Gastroesophageal sphincter (tissue), 4 donors: ENCODE measurements at regions not wholly inside any gene's neighbourhood (a gene's known extent, or its start where the extent isn't known, plus 50 kb on each side); places are given as distances from the start of the nearest gene placed in this dataset.
A peak's percentile ranks its signal among the peaks of the same experiment; 100 is the strongest.

Experiments
- ATAC-seq: fragments of 150-250 bp; one replicate; pipeline ENCODE4 v1.9.1; 2016; ENCODE audit warnings: mild to moderate bottlenecking, moderate library complexity
- H3K27ac ChIP-seq, 4 donors: fragments of 200-600 bp; sonication (generic) in 3 of 4; 1 replicate in 3 of 4; 2 replicates in 1 of 4; pipeline ENCODE4 v1.5.1; 2016 to 2019
- H3K27me3 ChIP-seq: fragments of 200-600 bp; sonication (generic); one replicate; pipeline ENCODE4 v1.5.1; 2019
- H3K36me3 ChIP-seq, 2 donors: fragments of 200-600 bp; sonication (generic); one replicate each; pipeline ENCODE4 v1.5.1; 2019; ENCODE audit warnings: control low read depth in 1 of 2
- H3K4me1 ChIP-seq, 3 donors: fragments of 200-600 bp; sonication (generic); 1 replicate in 2 of 3; 2 replicates in 1 of 3; pipeline ENCODE4 v1.5.1; 2016 to 2019; ENCODE audit warnings: control low read depth in 2 of 3
- H3K4me3 ChIP-seq, 2 donors: fragments of 200-600 bp; sonication (generic); one replicate each; pipeline ENCODE4 v1.5.1; 2019; ENCODE audit warnings: mild to moderate bottlenecking in 1 of 2, moderate library complexity in 1 of 2
- H3K9me3 ChIP-seq, 3 donors: fragments of 200-600 bp; sonication (generic); one replicate each; pipeline ENCODE4 v1.5.1; 2017 to 2019; ENCODE audit warnings: control low read depth in 2 of 3
- EP300 ChIP-seq: sonication (generic); formaldehyde crosslinking; IDR thresholded peaks from one replicate; pipeline ENCODE4 v1.6.1; 2017; ENCODE audit warnings: antibody characterized with exemption, mild to moderate bottlenecking
- POLR2A ChIP-seq, 2 donors: fragments of 450-650 bp; IDR thresholded peaks; one replicate each; pipeline ENCODE4 v1.6.1; 2017; ENCODE audit warnings: antibody characterized with exemption in 2 of 2, mild to moderate bottlenecking in 2 of 2, moderate library complexity in 1 of 2
- POLR2AphosphoS5 ChIP-seq: sonication (generic); formaldehyde crosslinking; IDR thresholded peaks from one replicate; pipeline ENCODE4 v1.6.1; 2017; ENCODE audit warnings: antibody characterized with exemption
- WGBS, 2 donors: methylation state at CpG; one replicate each; pipeline ENCODE4 v1.1.5; 2018; ENCODE audit warnings: low coverage in 1 of 2; 5-methylcytosine and 5-hydroxymethylcytosine counted together
- TF ChIP-seq, protein P1 (sequence below), 4 experiments: fragments of 200-600 bp in 2 of 4; fragments of 450-650 bp in 2 of 4; sonication (generic) in 1 of 4; IDR thresholded peaks; one replicate each; pipeline ENCODE4 v1.5.1; 2017 to 2019; ENCODE audit warnings: antibody characterized with exemption in 4 of 4, mild to moderate bottlenecking in 2 of 4, moderate library complexity in 2 of 4

DNA sequence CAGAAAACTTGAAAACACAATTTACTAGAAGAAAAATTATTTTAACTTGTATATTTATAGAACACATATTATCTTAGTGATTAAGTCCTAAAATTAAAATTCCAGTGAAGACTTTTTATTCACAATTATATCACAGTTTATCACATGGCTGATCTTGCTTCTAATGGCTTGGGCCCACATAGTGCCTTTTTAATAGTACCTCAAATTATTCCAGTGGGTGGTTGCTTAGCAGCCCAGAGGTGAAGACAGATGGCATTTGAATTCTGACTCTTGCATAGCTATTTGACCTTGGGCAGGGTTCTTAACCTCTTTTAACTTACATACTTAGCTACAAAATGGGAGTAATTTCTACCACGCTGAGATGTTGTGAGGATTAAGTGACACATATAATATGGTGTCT lies 214.7 kb upstream of the SGO1 start:
- H3K27ac ChIP-seq = peak overlapping the region in 1 of 4 donors; percentile 16
- H3K4me1 ChIP-seq = peaks cover 0 to 40% (median 1%) of the 10 kb centered on the region in 3 donors
- H3K36me3 ChIP-seq = no peaks in the 10 kb centered on the region
- no peaks in the 10 kb centered on the region for H3K9me3 ChIP-seq
- WGBS, 2 donors = 53 to 64% methylated on average over 1 of the region's 1 CpG
- no peak overlapping the region for H3K4me3 ChIP-seq
- no peaks in the 10 kb centered on the region for H3K27me3 ChIP-seq
- TF ChIP-seq POLR2A (IDR thresholded peaks at IDR 0.05) (no peak), EP300 (no peak), POLR2AphosphoS5 (no peak)
- TF ChIP-seq, protein P1, sequence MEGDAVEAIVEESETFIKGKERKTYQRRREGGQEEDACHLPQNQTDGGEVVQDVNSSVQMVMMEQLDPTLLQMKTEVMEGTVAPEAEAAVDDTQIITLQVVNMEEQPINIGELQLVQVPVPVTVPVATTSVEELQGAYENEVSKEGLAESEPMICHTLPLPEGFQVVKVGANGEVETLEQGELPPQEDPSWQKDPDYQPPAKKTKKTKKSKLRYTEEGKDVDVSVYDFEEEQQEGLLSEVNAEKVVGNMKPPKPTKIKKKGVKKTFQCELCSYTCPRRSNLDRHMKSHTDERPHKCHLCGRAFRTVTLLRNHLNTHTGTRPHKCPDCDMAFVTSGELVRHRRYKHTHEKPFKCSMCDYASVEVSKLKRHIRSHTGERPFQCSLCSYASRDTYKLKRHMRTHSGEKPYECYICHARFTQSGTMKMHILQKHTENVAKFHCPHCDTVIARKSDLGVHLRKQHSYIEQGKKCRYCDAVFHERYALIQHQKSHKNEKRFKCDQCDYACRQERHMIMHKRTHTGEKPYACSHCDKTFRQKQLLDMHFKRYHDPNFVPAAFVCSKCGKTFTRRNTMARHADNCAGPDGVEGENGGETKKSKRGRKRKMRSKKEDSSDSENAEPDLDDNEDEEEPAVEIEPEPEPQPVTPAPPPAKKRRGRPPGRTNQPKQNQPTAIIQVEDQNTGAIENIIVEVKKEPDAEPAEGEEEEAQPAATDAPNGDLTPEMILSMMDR (IDR thresholded peaks at IDR 0.05) = no peak
- ATAC-seq = no peak

DNA sequence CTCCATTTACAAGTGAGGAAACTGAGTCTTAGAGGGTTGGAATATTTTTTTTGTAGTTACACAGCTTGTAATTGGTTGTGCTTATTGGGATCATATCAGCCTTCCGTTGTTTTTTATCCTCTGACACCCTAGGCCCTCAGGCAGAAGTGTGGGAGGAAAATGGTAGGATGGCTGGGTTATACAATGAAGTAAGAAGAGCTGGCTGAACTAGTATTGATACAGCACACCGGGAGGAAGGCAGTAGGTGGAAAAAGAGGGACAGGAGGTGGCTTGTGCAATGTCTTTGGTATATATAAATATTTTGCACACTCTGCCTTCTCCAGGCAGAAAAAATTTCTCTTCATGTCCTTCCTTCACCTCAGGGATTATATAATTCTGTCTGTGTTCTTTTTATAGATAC lies 214.3 kb upstream of the SGO1 start:
- WGBS, 2 donors = 44 to 51% methylated on average over 2 of the region's 2 CpGs
- ATAC-seq = no peak

DNA sequence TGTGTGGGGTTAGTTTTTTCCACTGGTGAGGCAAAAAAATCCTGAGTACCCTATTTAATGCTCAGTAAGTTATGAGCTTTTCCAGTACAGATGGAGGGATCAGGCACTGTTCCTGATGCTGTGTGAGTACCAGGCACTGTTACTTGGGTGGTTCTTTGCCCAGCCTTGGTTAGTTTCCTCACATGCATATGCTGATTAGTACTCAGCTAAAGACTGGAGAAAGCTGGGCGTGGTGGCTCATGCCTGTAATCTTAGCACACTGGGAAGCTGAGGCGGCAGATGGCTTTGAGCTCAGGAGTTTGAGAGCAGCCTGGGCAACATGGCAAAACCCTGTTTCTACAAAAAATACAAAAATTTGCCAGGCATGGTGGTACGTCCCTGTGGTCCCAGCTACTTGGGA lies 210.3 kb upstream of the SGO1 start:
- ATAC-seq = no peak
- Histone ChIP-seq H3K9me3 (no peaks in the 10 kb centered on the region), H3K4me1 (peaks cover 0 to 30% (median 3%) of the 10 kb centered on the region in 3 donors), H3K4me3 (no peak overlapping the region), H3K27ac (no peak overlapping the region), H3K27me3 (no peaks in the 10 kb centered on the region), H3K36me3 (no peaks in the 10 kb centered on the region)
- TF ChIP-seq POLR2A (IDR thresholded peaks at IDR 0.05) (no peak), EP300 (no peak), POLR2AphosphoS5 (no peak)
- TF ChIP-seq, protein P1 (IDR thresholded peaks at IDR 0.05) = no peak
- 80 to 88% methylated on average over 1 to 3 of the region's 3 CpGs for WGBS, 2 donors

More for the DNA sequence above, 214.3 kb upstream of the SGO1 start:
- H3K36me3 ChIP-seq = no peaks in the 10 kb centered on the region
- H3K9me3 ChIP-seq = no peaks in the 10 kb centered on the region
- TF ChIP-seq EP300 (no peak), POLR2AphosphoS5 (no peak), POLR2A (IDR thresholded peaks at IDR 0.05) (no peak)
- TF ChIP-seq, protein P1 (IDR thresholded peaks at IDR 0.05) = no peak
- no peak overlapping the region for H3K4me3 ChIP-seq
- no peak overlapping the region for H3K27ac ChIP-seq
- H3K4me1 ChIP-seq = peaks cover 0 to 41% (median 3%) of the 10 kb centered on the region in 3 donors
- no peaks in the 10 kb centered on the region for H3K27me3 ChIP-seq

DNA sequence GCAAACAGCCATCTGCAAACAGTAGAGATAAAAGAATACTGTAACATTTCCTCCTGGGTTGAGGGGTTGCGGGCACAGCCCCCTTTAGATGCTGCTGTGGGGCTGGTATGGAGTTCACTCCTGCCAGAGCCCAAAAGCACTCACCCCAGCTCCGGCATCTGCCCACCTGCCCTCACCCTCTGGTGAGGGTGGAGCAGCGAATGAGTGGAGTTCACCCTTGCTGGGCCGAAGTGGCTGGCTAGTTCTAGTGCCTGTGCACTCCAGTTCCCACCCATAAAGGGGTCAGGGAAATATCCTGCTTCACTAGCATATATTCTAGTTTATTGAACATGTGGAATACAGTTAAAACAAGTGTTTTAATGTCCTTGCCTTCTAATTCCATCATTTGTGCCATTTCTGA lies 209.7 kb upstream of the SGO1 start:
- Histone ChIP-seq H3K4me3 (no peak overlapping the region), H3K9me3 (no peaks in the 10 kb centered on the region), H3K27ac (no peak overlapping the region), H3K36me3 (no peaks in the 10 kb centered on the region), H3K4me1 (peaks cover 0 to 23% (median 3%) of the 10 kb centered on the region in 3 donors), H3K27me3 (no peaks in the 10 kb centered on the region)
- TF ChIP-seq POLR2A (IDR thresholded peaks at IDR 0.05) (no peak), POLR2AphosphoS5 (no peak), EP300 (no peak)
- TF ChIP-seq, protein P1 (IDR thresholded peaks at IDR 0.05) = no peak
- ATAC-seq = no peak
- WGBS, 2 donors = 50 to 100% methylated on average over 1 of the region's 4 CpGs

DNA sequence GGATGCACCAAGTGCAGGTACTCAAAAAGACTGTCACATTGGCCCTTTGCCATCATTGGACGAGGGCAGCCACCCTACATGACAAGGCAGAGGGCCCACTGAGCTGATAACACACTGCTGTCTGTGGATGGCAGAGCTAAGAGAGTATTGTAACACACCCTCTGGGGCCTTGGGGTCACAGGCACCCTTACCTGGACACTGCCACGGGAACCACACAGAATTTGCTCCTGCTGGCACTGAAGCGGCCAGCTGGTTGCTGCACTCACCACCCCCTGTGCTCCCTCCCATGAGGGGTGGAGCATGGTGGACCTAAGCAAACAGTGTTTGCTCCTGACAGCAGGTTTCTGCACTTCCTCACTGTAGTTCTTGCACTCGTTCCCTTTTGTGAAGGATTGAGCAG lies 208.2 kb upstream of the SGO1 start:
- no peak for ATAC-seq
- Histone ChIP-seq H3K9me3 (no peaks in the 10 kb centered on the region), H3K27ac (no peak overlapping the region), H3K4me3 (no peak overlapping the region), H3K4me1 (peaks cover 0 to 14% (median 3%) of the 10 kb centered on the region in 3 donors), H3K27me3 (no peaks in the 10 kb centered on the region), H3K36me3 (no peaks in the 10 kb centered on the region)
- TF ChIP-seq POLR2AphosphoS5 (no peak), EP300 (no peak), POLR2A (IDR thresholded peaks at IDR 0.05) (no peak)
- TF ChIP-seq, protein P1 (IDR thresholded peaks at IDR 0.05) = no peak
- WGBS, 2 donors = 100% methylated on average over 1 of the region's 4 CpGs; no CpG with 5 or more reads in 1 of the 2 donors
